Activated CD4-positive, CD25-positive, alpha-beta regulatory T cell (primary cell): ENCODE measurements at regions not wholly inside any gene's neighbourhood (a gene's known extent, or its start where the extent isn't known, plus 50 kb on each side); places are given as distances from the start of the nearest gene placed in this dataset.
"Not testable (repeated sequence)": the region's sequence is repeated elsewhere in the genome, so short reads cannot be mapped to it uniquely, and the experiment has no call there.

Experiments used
- DNase-seq, 4 experiments: peaks; one replicate each; lab custom pipeline; 2025; lab: John Stamatoyannopoulos, UW

DNA sequence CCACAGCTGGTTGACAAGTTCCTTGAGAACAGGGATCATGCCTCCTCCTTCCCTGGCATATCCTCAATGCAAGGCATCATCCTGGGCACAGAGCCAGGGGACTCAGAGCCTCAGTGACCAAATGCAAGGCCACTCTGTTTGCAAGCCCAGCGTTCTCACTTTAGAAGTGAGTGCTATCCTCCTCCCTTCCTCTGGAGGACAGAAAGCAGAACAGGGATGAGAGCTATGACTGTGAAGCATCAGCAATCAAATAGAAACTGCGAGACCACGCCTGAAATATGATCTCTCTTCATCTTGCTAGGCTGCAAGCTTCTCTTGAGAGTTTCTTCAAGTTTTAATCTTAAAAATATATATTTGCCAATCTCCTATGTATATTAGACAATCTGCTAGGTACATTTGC, 119.8 kb downstream of the LRATD1 start:
- no peak for DNase-seq

DNA sequence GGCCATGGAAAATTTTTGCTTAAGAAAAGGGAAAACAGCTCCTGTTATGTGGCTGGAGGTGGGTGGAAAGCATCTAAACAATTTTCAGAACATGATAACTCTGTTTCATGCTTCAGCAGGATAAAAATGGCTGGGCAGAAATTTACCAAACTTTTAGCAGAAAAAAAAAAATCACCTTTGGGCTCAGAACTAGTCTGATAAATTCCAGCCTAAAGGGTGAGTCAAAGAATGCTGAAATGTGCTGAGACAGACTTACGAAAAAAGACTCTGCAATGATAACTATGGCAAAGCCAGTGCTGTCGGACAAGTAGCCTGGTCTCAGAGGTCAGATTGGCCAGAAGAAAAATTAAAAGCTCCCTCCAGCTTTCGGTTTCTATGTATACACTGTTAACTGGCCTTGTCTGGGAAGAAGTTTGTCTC, 123.6 kb downstream of the LRATD1 start:
- no peak for DNase-seq

DNA sequence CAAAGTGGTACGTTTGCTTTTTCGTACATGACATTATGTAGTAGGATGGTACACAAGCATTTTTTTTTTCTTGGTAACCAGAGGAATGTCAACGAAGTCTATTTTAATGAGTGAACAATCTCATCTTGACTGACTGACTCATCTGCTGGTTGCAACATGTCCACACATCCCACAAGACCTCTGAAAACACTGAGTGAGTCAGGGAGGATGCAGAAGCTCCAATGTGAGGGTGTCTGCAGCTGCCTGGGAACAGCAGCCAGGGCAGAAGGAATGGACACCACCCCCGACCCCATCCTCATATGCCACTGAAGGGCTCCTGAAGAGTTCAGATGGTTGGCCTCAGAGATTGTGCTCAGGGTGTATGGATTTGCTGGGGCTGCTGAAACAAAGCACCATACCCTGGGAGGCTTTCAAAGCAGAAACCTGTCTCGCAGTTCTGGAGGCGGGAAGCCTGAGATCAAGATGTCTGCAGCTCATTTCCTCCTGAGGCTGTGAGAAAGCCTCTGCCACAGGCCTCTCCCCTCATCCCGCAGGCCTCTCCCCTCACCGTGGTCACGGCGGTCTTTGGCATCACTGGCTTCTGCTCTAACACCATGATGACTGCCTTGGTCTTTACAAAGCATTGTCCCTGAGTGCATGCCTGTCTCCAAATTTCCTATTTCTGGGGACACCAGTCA, 124.6 kb downstream of the LRATD1 start:
- DNase-seq = no peak

DNA sequence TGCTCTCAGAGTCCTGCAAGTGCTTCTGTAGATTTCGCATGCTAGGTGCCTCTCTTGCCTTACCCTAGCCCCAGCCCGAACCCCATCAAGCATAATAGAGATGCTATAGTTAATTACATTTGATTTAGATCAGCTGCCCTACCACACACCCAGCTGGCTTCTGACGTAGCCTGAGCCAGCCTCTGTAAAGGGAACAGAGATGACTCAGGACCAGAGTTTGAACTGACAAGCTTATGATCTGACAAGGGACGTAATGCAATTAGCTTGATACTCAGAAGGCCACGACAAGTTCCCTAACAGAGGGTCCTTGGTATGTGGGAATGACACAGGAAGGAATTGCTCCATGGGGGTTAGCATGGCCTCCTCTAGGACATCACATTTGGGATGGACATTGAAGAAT, 126.6 kb downstream of the LRATD1 start:
- no peak for DNase-seq

DNA sequence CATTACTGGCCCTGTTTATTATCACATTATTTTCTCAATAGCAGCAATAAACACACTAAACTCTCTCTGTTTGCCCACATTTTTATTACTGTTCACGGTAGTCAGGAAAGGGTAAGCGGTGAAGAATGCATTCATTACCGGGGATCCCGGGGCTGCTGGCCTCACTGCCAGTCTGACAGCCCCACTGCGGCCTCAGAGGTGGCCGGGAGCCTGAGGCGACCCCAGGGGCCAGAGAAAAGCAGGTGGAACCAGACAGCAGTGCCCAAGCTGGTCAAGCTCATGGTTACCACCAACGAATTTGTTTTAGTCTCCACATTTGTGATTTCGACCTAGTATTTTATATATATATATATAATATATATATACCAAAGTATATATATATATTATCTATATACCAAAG, 127.7 kb downstream of the LRATD1 start:
- no peak for DNase-seq

DNA sequence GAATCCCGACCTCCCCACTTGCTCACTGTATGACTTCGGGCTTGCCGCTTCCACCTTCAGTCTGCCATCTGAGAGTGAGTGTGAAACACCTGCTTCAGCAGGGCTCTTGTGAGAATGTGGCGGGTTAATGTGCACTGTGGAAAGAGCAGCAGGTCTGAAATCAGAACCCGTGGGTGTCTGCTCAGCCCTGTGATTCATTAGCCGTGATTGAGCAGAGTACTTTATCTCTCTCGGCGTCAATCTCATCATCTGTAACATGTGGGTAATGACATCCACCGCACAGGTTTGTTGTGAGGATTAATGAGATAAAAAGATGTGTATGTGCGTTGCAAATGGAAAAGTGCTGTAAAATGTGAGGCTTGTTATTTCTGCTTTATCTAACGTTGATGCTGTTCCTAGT, 128.6 kb downstream of the LRATD1 start:
- no peak for DNase-seq

DNA sequence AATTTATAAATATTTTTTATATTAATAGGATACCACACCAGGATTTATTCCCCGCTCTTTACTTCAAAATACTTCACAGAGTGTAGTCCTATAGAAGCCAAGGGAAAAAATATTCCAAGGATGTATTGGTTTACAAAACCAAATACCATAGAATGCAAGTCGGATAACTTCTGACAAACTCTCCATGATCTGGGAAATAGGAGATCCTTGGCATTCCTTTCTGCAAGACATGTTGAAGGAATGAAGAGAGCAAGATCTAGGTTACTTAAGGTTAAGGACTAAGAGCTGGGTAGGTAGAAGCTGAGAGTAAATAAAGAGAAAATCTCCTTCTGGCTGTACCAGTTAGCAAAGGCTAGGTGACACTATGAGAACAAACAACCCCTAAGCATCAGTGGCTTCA, 141.2 kb downstream of the LRATD1 start:
- no peak for DNase-seq

DNA sequence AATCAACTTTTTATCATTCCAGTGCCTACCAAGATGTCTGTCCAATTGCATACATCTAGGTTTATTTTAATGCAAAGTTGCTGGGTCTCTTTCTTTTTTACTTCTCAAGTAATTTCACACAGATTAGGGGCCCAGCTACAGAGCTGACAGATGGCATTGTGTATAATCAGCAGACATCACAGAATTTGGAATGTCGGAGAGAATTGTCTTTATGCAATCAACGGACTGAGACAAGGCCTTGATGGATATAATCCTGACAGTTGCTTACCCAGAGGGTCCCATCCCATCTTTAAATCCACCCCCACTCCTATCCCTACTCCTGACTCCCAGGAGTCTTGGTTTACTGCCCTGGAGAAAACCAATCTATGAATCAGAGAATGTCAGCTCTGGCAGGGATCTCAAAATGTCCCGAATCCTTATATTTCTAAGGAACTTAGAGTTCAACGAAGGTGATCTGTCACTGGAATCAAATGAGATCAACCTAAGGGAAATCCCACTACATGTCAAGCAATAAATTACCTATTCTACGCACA, 142.0 kb downstream of the LRATD1 start:
- no peak for DNase-seq

DNA sequence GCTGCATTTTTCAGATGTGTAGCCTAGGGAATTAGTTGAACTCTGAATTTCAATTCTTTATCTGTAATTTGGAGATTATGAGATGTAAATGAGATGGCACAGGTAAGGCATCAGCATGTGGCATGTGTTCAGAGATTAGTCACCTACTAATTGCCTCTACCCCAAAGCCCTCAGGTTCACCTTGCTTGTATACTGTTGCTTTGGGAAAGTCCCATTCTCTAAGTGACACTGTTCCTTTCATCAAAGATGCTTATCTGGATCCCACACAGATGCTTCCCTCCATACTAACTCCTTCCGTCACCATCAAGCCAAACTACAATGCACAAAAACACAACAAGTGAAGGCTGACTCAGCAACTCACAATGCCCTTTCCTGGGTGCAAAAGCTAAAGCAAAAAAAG, 143.7 kb downstream of the LRATD1 start:
- DNase-seq = no peak

DNA sequence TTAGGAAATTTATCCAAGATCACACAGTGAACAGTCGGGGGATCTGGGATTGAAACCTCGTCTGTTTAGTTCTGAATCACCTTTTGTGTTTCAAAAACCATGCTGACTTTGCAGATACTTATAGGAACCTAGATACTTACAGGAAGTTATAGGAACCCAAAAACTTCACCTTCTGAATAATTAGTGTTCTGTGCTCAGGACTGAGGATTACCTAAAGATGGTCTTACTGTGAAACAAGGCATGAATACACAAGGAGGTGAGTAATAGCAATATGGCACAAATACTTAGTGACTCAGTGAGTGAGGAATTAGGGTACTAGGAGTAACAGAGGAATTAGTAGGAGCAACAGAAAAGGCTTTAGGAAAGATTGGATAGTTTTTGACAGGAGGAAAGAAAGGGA, 145.5 kb downstream of the LRATD1 start:
- DNase-seq = no peak

DNA sequence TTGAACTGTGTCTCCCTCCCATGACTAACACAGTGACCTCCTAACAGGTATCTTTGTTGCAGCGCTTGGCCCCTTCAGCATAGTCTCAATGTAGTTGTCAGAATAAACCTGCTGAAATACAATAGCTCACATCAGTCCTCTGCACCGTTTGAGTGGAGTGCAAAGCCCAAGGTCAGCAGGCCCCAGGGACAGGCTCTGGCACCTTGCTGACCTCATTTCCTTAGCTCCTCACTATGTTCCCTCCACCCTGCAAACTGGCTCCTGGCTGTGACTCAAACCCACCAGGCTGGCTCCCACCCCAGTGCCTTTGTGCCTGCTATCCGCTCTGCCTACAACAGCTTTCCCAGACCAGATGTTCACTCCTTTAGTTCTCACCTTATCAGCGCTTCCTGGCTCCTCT, 146.7 kb downstream of the LRATD1 start:
- DNase-seq = no peak

DNA sequence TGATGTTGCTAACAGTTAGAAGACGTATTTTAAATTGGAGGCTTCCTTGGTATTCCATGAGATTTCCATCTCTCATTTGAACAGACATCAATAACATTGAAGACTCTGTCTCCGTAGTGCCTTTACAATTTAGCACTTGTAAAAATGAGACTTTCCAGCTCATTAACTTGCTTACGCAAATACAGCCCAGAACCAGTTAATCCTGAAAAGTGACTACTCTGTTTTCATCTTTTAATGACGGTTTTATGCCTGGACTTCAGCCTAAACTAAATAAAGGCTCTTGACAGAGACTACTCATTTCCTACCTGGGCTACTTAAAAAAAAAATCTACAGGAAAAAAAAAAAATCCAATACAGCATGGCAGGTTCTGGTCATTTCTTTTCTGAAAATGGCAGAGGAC, 148.6 kb downstream of the LRATD1 start:
- no peak for DNase-seq

DNA sequence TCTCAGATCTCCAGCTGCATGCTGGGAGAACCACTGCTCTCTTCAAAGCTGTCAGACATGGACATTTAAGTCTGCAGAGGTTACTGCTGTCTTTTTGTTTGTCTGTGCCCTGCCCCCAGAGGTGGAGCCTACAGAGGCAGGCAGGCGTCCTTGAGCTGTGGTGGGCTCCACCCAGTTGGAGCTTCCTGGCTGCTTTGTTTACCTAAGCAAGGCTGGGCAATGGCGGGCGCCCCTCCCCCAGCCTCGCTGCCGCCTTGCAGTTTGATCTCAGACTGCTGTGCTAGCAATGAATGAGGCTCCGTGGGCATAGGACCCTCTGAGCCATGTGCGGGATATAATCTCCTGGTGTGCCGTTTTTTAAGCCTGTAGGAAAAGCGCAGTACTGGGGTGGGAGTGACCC, 156.3 kb downstream of the LRATD1 start:
- DNase-seq = not testable (repeated sequence)

DNA sequence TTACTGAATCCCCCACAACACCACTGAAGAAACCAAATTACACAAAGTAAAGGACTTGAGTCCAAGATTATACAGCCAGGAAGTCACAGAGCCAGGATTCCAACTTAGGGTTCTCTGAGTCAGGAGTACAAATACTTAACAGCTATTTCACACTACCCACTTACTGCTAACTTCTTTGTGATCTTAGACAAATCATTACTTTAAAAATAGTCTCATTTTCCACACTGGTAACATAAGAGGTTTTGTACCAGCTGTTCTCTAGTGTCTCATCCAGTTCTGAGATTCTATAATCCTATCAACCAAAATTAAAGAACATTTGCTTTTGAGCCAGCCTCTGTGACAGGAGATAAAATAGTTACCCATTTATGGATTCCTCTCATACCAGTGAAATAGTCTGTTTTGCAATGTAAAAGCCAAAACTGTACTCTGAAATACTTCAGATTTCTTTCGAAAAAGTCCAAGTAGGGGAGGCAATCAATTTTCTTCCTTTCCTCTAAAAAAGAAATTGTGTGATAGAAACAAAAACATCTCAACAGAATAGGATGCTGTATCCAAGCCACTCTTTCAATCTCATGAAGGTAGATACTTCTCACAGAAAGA, 157.6 kb downstream of the LRATD1 start:
- no peak for DNase-seq

DNA sequence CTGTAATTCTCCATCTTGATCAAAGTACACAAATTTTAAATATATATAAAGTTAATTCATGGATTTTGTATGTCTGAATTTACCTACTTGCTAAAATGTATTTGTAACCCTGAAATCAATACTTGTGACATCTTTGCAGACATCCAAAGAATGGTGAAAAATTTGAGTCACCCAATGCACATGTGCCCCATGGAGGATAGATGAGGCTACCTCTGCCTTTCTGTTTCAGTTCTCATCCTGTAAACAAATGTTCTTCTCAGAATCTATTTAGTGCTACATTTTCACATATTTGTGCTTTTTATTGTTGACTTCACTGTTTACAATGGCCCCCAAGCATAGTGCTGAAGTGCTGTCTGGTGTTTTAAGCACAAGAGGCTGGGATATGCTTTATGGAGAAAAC, 171.5 kb downstream of the LRATD1 start:
- DNase-seq = no peak

DNA sequence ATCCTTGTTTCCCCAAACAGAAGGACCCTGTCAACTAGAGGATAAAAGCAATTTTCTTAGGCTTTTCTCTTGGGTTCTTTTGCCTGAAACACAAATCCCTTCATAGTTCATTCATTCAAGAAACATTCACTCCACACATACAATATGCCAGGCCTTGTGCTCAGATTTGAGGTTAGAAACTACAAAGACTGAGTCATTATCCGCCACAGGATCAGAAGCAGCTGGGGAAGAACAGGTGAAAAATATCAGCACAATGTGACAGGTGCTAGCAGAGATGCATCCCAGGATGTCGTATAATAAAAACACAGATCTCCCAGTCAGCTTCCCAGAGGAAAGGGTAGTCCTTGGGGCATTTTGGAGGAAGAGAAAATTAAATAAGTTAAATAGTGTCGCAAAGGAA, 172.4 kb downstream of the LRATD1 start:
- no peak for DNase-seq

DNA sequence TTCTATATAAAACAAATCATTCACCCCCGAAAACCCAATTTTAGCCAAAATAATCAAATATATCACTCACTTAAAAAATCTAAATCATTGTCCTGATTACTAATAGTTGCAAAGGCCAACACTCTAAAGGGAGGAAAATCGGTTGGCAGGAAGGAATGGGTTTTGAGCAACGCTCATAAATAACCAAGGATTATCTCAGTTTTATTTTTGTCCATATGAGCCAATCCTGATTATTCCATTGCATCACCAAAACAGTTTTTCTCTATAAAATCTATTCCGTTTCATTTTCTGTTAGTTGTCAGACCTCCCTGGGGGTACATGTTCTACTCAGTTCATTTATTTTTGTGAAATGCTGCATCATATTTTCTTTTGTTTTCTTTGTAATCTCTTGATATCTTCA, 174.1 kb downstream of the LRATD1 start:
- no peak for DNase-seq

DNA sequence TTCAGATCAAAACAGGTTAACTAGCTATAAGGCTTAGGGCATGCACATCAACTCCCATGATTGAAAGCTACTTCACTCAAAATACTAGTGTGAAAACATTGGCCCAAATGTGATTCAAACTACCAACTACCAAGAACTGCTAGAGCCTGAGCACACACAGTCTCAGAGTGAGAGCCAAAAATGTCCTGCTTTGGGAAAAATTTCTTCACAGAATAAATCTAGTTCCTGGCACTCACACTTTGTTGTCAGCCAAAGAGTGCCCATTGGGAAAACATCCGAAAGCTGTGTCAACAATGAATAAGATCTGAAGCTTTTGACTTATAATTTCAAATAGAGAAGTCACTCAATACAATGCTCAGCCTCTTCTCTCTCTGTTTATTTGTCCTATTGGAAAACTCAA, 182.7 kb downstream of the LRATD1 start:
- no peak for DNase-seq

DNA sequence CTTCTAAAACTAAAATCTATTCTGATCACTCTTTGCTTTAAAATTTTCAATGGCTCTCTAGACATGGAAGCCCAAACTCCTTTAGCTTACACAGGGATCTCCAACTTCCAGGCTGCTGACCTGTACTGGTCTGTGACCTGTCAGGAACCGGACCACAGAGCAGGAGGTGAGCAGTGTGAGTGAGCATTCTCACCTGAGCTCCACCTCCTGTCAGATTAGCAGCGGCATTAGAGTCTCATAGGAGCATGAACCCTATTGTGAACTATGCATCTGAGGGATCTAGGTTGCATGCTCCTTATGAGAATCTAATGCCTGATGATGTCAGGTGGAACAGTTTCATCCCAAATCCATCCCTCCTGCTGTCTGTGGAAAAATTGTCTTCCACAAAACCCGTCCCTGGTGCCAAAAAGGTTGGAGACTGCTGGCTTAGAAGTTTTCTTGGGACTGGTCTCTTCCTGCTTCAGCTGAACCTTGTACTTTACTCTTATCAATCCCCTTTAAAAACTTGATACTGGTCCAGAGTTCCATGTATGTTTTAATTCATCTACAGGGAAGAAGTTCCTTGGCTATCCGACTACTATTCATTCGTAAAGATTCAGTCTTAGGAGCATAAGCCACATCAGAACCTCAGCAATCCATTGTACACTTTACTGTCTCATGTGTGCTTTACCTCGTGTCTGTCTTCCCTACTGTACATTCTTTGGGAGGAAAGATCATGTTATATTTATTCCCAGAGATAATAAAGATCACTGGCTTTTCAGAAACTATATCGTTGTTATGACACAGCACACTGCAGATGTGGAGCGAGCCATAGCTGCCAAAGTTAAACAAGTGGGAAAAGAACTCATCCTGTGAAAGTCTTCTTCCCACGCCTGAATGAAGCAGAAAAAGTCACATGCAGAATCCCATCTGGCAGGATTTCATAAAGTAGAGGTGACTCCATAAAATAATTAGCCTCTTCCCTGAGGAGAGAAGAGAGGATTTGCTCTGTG, 183.8 kb downstream of the LRATD1 start:
- DNase-seq = no peak

DNA sequence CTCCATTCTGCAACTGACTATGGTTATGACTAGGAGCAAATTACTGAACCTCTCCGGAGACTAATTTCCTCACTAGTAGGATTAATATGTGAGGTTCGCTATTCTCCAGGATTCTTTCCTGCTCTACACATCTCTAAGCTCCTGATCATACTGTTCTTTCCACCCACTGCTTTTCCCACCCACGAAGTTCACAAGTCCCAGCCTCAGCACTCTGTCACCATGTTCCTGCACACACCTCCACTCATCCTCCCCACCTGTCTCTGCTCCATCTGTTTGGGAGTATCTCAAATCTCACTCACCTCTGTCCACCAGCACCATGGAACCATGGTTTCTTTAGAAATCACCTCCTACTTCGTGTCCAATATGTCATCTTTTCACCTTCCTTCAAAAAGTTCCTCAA, 185.3 kb downstream of the LRATD1 start:
- DNase-seq = no peak

DNA sequence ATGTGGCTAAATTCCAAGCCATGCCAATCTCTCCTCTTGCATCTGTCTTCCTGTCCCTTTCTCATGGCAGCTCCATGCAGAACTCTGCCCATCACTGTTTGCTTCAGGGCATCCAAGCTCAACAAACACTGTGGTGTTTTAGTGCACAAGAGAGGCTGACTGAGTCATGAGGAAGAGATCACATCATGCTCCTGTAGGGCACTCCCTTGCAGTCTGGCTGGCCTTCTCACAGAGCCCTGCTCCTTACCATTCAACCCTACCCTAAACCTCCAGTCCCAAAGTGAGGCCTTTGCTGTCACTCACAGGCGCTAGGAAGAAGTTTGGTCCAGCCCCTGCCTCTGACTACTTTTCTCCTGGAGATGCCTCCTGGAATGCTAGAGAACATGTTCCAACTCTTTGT, 194.0 kb downstream of the LRATD1 start:
- DNase-seq = no peak

DNA sequence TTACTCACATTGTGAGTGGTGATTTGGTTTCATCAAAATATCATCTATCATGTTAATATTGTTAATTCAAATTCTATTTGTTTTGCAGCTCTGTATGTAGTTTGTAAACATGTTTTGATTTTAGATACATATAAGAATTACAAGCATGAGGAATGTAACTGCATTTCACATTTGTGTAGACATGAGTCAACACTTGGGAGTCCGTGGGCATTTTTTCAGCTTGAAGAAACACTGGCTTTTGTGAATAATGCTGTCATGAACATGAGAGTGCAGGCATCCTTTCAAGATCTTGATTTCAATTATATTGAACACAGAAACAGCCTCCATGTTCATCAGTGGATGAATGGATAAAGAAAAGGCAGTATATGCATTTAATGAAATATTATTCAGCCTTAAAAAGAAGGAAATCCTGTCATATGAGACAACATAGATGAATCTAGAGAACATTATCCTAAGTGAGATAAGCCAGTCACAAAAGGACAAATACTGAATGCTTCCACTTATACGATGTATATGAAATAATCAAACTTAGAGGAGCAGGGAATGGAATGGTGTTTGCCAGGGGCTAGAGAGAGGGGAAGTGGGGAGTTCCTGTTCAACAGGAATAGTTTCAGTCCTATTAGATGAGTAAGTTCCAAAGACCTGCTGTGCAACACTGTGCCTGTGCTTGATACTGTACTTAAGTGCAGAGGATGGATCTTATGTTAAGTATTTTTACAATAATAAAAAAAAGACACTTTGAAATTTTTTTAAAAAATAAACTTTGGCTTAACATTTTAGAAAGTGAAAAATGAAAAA, 194.9 kb downstream of the LRATD1 start:
- DNase-seq = no peak
